K562 (cell line): ENCODE measurements at regions not wholly inside any gene's neighbourhood (a gene's known extent, or its start where the extent isn't known, plus 50 kb on each side); places are given as distances from the start of the nearest gene placed in this dataset.

Source experiments
- ETV1 ChIP-seq: fragments of 450-650 bp; conservative IDR thresholded peaks from 2 replicates; pipeline ENCODE4 v1.6.1; 2016; ENCODE audit warnings: missing genetic modification characterization, control low read depth, low read depth, missing compliant biosample characterization
- SREBF2 ChIP-seq: sonication (generic); formaldehyde crosslinking; IDR thresholded peaks from 2 replicates; pipeline ENCODE4 v1.4.0; 2020; ENCODE audit warnings: mild to moderate bottlenecking, missing genetic modification reagents
- ZC3H4 ChIP-seq: sonication (generic); formaldehyde crosslinking; IDR thresholded peaks from 2 replicates; pipeline ENCODE4 v1.9.0; 2021; ENCODE audit warnings: missing genetic modification reagents, borderline replicate concordance
- ZNF274 ChIP-seq: IDR thresholded peaks from 2 replicates; pipeline ENCODE4 v1.6.1; 2011; ENCODE audit warnings: low read depth, mild to moderate bottlenecking, low read length, moderate library complexity, borderline replicate concordance
- TF ChIP-seq, protein P1 (sequence below): IDR thresholded peaks from 2 replicates; pipeline ENCODE4 v1.6.1; 2016; ENCODE audit warnings: missing genetic modification characterization, missing compliant biosample characterization

GRCh38 chr6:168972128-168972527 is 281.5 kb downstream of the THBS2 start:
- no peak for TF ChIP-seq ETV1 (tag)
- TF ChIP-seq SREBF2 (CRISPR knock-in tag) = no peak
- no peak for TF ChIP-seq ZNF274
- TF ChIP-seq, protein P1, sequence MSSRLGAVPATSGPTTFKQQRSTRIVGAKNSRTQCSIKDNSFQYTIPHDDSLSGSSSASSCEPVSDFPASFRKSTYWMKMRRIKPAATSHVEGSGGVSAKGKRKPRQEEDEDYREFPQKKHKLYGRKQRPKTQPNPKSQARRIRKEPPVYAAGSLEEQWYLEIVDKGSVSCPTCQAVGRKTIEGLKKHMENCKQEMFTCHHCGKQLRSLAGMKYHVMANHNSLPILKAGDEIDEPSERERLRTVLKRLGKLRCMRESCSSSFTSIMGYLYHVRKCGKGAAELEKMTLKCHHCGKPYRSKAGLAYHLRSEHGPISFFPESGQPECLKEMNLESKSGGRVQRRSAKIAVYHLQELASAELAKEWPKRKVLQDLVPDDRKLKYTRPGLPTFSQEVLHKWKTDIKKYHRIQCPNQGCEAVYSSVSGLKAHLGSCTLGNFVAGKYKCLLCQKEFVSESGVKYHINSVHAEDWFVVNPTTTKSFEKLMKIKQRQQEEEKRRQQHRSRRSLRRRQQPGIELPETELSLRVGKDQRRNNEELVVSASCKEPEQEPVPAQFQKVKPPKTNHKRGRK = no peak
- no peak for TF ChIP-seq ZC3H4 (CRISPR knock-in tag)
